ENCODE measurements at regions not wholly inside any gene's neighbourhood (a gene's known extent, or its start where the extent isn't known, plus 50 kb on each side); places are given as distances from the start of the nearest gene placed in this dataset.
"Not testable (repeated sequence)": the region's sequence is repeated elsewhere in the genome, so short reads cannot be mapped to it uniquely, and the experiment has no call there.

- TF ChIP-seq POLR2A (IDR thresholded peaks at IDR 0.05), result not testable (repeated sequence)
- TF ChIP-seq CTCF (IDR thresholded peaks at IDR 0.05), result peak in 5 of 6 experiments; percentile 25 to 59 (median 52)
Measured at GRCh38 chr16:29227751-29228663, 178.5 kb downstream of the NPIPB11 start.

Data from thyroid gland (tissue), 4 donors.